Dermis microvascular lymphatic vessel endothelial cell (primary cell): ENCODE measurements at regions not wholly inside any gene's neighbourhood (a gene's known extent, or its start where the extent isn't known, plus 50 kb on each side); places are given as distances from the start of the nearest gene placed in this dataset.
"Not testable (repeated sequence)": the region's sequence is repeated elsewhere in the genome, so short reads cannot be mapped to it uniquely, and the experiment has no call there.

Experiments
- DNase-seq, 2 donors: peaks; one replicate each; pipeline versions ENCODE4 v3.0.0 to v3.0.0-alpha.2; 2010; ENCODE audit warnings: low read depth in 2 of 2

- DNase-seq: no peak
Observed at GRCh38 chr5:60101573-60101972, 208.0 kb upstream of the PDE4D start.

GRCh38 chr5:60092671-60093422, 199.3 kb upstream of the PDE4D start:
- peak in 1 of 2 donors; percentile 33 for DNase-seq

GRCh38 chr5:60086583-60086982, 193.1 kb upstream of the PDE4D start:
- no peak for DNase-seq

- DNase-seq: no peak
Observed at GRCh38 chr5:60084226-60084625, 190.7 kb upstream of the PDE4D start.

- no peak for DNase-seq
Observed at GRCh38 chr5:60077292-60077691, 183.8 kb upstream of the PDE4D start.

GRCh38 chr5:60076746-60077145, 183.2 kb upstream of the PDE4D start:
- DNase-seq: no peak

- DNase-seq: no peak
Observed at GRCh38 chr5:60066502-60066901, 173.0 kb upstream of the PDE4D start.

- no peak for DNase-seq
Observed at GRCh38 chr5:60060389-60060788, 166.9 kb upstream of the PDE4D start.

- DNase-seq: no peak
Observed at GRCh38 chr5:60056191-60056590, 162.7 kb upstream of the PDE4D start.

- DNase-seq: no peak
Observed at GRCh38 chr5:60055168-60055567, 161.6 kb upstream of the PDE4D start.

- DNase-seq: not testable (repeated sequence)
Observed at GRCh38 chr5:60041996-60042664, 148.6 kb upstream of the PDE4D start.

- not testable (repeated sequence) for DNase-seq
Observed at GRCh38 chr5:60041508-60041907, 148.0 kb upstream of the PDE4D start.

GRCh38 chr5:60036192-60036938, 142.8 kb upstream of the PDE4D start:
- no peak for DNase-seq

- DNase-seq: no peak
Observed at GRCh38 chr5:60026161-60026560, 132.6 kb upstream of the PDE4D start.

GRCh38 chr5:60024104-60024503, 130.6 kb upstream of the PDE4D start:
- DNase-seq: no peak

- no peak for DNase-seq
Observed at GRCh38 chr5:60023255-60023654, 129.7 kb upstream of the PDE4D start.

GRCh38 chr5:60020457-60020856, 126.9 kb upstream of the PDE4D start:
- DNase-seq: no peak

- DNase-seq: not testable (repeated sequence)
Observed at GRCh38 chr5:60018960-60019359, 125.4 kb upstream of the PDE4D start.

GRCh38 chr5:60018091-60018490, 124.6 kb upstream of the PDE4D start:
- DNase-seq: no peak

GRCh38 chr5:60014331-60014730, 120.8 kb upstream of the PDE4D start:
- DNase-seq: no peak

GRCh38 chr5:60010853-60011252, 117.3 kb upstream of the PDE4D start:
- no peak for DNase-seq

- no peak for DNase-seq
Observed at GRCh38 chr5:60010328-60010727, 116.8 kb upstream of the PDE4D start.
